Right lobe of liver (tissue), 6 donors: ENCODE measurements at regions not wholly inside any gene's neighbourhood (a gene's known extent, or its start where the extent isn't known, plus 50 kb on each side); places are given as distances from the start of the nearest gene placed in this dataset.
"Not testable (repeated sequence)": the region's sequence is repeated elsewhere in the genome, so short reads cannot be mapped to it uniquely, and the experiment has no call there.

ENCODE experiments used
- ATAC-seq, 4 donors: fragments of 200-7000 bp; cut with Tn5 transposase; one replicate each; pipeline ENCODE4 v1.9.1; 2020; ENCODE audit warnings: mild to moderate bottlenecking in 4 of 4, moderate library complexity in 4 of 4
- DNase-seq, 3 donors: peaks; one replicate each; pipeline ENCODE4 v3.0.0-alpha.2; 2020
- H3K27ac ChIP-seq, 3 donors: fragments of 200-600 bp; one replicate each; pipeline ENCODE4 v1.8.0; 2022
- H3K27me3 ChIP-seq, 2 donors: fragments of 200-600 bp; one replicate each; pipeline ENCODE4 v1.8.0; 2022
- H3K36me3 ChIP-seq, 4 donors: fragments of 200-600 bp; sonication (generic) in 1 of 4; one replicate each; pipeline versions ENCODE4 v1.5.1 to v1.8.0; 2017 to 2022; ENCODE audit warnings: control low read depth in 1 of 4
- H3K4me1 ChIP-seq, 4 donors: fragments of 200-600 bp; sonication (generic) in 1 of 4; one replicate each; pipeline versions ENCODE4 v1.5.1 to v1.8.0; 2017 to 2022; ENCODE audit warnings: control low read depth in 1 of 4
- H3K4me3 ChIP-seq, 3 donors: fragments of 200-600 bp; one replicate each; pipeline ENCODE4 v1.8.0; 2022
- H3K9me3 ChIP-seq, 4 donors: fragments of 200-600 bp; sonication (generic) in 1 of 4; one replicate each; pipeline versions ENCODE4 v1.5.1 to v1.8.0; 2017 to 2022; ENCODE audit warnings: control low read depth in 1 of 4
- CTCF ChIP-seq, 4 donors: fragments of 200-600 bp in 3 of 4; fragments of 450-650 bp in 1 of 4; IDR thresholded peaks; one replicate each; pipeline versions ENCODE4 v1.5.1 to v1.8.0; 2016 to 2022; ENCODE audit warnings: antibody characterized with exemption in 4 of 4, mild to moderate bottlenecking in 2 of 4
- POLR2A ChIP-seq: fragments of 450-650 bp; IDR thresholded peaks from one replicate; pipeline ENCODE4 v1.6.1; 2017; ENCODE audit warnings: antibody characterized with exemption, mild to moderate bottlenecking
- WGBS: methylation state at CpG from one replicate; pipeline ENCODE4 v1.1.6; 2018; ENCODE audit warnings: low coverage, low lambda C conversion rate; ENCODE audit not compliant: insufficient coverage; ENCODE audit errors: missing lambda C conversion rate; 5-methylcytosine and 5-hydroxymethylcytosine counted together
- intact Hi-C, 2 donors: fragments of 100-400 bp; cut with DNase I; formaldehyde crosslinking; loops; one replicate each; pipeline versions ENCODE4 v1.11.2 to v1.14.1; 2022
- donor health status: DM: no; HTN: yes; CAD: no.
- donor health status: DM: no; HTN: no; CAD: no.
- donor health status: DM: no; HTN: no; CAD: no.
- donor health status: DM: no; HTN: yes; CAD: no.
- donor health status: DM: no; HTN: yes; CAD: no.

- 28% methylated on average over 5 of the region's 5 CpGs for WGBS
Observed at GRCh38 chr5:60463179-60463868, 236.6 kb downstream of the DEPDC1B start.

GRCh38 chr5:60458666-60459065, 241.3 kb downstream of the DEPDC1B start:
- intact Hi-C loops, result no loop called here
- TF ChIP-seq POLR2A (no peak), CTCF (IDR thresholded peaks at IDR 0.05) (no peak)
- Histone ChIP-seq H3K27me3 (no peaks in the 10 kb centered on the region), H3K27ac (no peak overlapping the region), H3K36me3 (no peaks in the 10 kb centered on the region), H3K4me3 (no peak overlapping the region), H3K9me3 (no peaks in the 10 kb centered on the region), H3K4me1 (no peaks in the 10 kb centered on the region)
- WGBS, result 71% methylated on average over 6 of the region's 7 CpGs
- no peak for ATAC-seq
- DNase-seq, result no peak

More at GRCh38 chr5:60463179-60463868, 236.6 kb downstream of the DEPDC1B start:
- intact Hi-C loops, result no loop called here
- Histone ChIP-seq H3K4me3 (no peak overlapping the region), H3K4me1 (no peaks in the 10 kb centered on the region), H3K9me3 (no peaks in the 10 kb centered on the region), H3K27ac (no peak overlapping the region), H3K36me3 (no peaks in the 10 kb centered on the region), H3K27me3 (no peaks in the 10 kb centered on the region)
- TF ChIP-seq POLR2A, result no peak
- no peak for TF ChIP-seq CTCF (IDR thresholded peaks at IDR 0.05)
- ATAC-seq, result no peak
- DNase-seq, result no peak

- intact Hi-C loops, result no loop called here
- no peak for DNase-seq
- Histone ChIP-seq H3K27me3 (no peaks in the 10 kb centered on the region), H3K4me3 (no peak overlapping the region), H3K4me1 (no peaks in the 10 kb centered on the region), H3K27ac (no peak overlapping the region), H3K36me3 (no peaks in the 10 kb centered on the region), H3K9me3 (no peaks in the 10 kb centered on the region)
- no peak for ATAC-seq
- TF ChIP-seq CTCF (IDR thresholded peaks at IDR 0.05) (no peak), POLR2A (no peak)
Observed at GRCh38 chr5:60457233-60457632, 242.7 kb downstream of the DEPDC1B start.

- H3K27ac ChIP-seq, result no peak overlapping the region
- intact Hi-C loops, result no loop called here
- no peaks in the 10 kb centered on the region for H3K36me3 ChIP-seq
- H3K27me3 ChIP-seq, result no peaks in the 10 kb centered on the region
- DNase-seq (no peak), ATAC-seq (no peak)
- no peak overlapping the region for H3K4me3 ChIP-seq
- no peak for TF ChIP-seq CTCF (IDR thresholded peaks at IDR 0.05)
- H3K4me1 ChIP-seq, result no peaks in the 10 kb centered on the region
- 40% methylated on average over 1 of the region's 2 CpGs for WGBS
- H3K9me3 ChIP-seq, result no peaks in the 10 kb centered on the region
Observed at GRCh38 chr5:60455589-60455988, 244.4 kb downstream of the DEPDC1B start.

- whole genome bisulfite sequencing, result 78% methylated on average over 4 of the region's 4 CpGs
- DNase-seq, ATAC-seq, H3K4me1 ChIP-seq, H3K36me3 ChIP-seq, H3K9me3 ChIP-seq, intact Hi-C loops, H3K27ac ChIP-seq, H3K4me3 ChIP-seq, H3K27me3 ChIP-seq: not testable (repeated sequence)
Observed at GRCh38 chr5:60454277-60454676, 245.7 kb downstream of the DEPDC1B start.
